Sigmoid colon (tissue), 4 donors: ENCODE measurements at regions not wholly inside any gene's neighbourhood (a gene's known extent, or its start where the extent isn't known, plus 50 kb on each side); places are given as distances from the start of the nearest gene placed in this dataset.

Experiments
- EP300 ChIP-seq, 4 donors: sonication (generic); formaldehyde crosslinking; IDR thresholded peaks; one replicate each; pipeline ENCODE4 v1.6.1; 2017; ENCODE audit warnings: antibody characterized with exemption in 4 of 4
- POLR2A ChIP-seq, 2 donors: fragments of 450-650 bp; IDR thresholded peaks; one replicate each; pipeline ENCODE4 v1.6.1; 2016; ENCODE audit warnings: antibody characterized with exemption in 2 of 2, mild to moderate bottlenecking in 2 of 2, moderate library complexity in 2 of 2
- POLR2AphosphoS5 ChIP-seq, 4 donors: sonication (generic); formaldehyde crosslinking; IDR thresholded peaks; one replicate each; pipeline ENCODE4 v1.6.1; 2017; ENCODE audit warnings: antibody characterized with exemption in 4 of 4
- TF ChIP-seq, protein P1 (sequence below), 4 experiments: fragments of 450-650 bp in 3 of 4; fragments of 200-600 bp in 1 of 4; IDR thresholded peaks; one replicate each; pipeline ENCODE4 v1.5.1; 2016 to 2019; ENCODE audit warnings: antibody characterized with exemption in 4 of 4, mild to moderate bottlenecking in 3 of 4, moderate library complexity in 2 of 4

DNA sequence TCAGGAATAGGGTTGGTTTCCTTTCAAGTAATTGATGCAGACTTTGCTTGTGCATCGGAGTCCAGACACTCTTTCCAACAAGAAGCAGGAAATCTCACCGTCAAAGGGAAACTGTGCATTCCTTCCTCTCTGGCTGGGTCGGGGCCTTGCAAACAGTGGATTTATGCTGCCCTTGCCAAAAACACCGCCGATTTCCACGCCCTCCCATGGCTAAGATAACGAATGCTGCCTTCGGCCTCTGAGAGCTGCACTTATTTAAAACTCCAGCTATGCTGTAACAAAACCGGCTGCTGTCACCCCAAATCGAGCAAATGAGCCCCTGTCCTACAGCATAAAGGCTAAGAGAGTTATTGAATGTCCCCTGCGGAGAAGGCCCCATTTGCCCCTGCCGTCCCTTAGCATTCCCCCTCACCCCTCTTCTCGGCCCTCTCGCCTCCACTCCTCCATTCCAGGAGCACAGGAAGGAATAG lies 275.5 kb upstream of the IRX5 start:
- TF ChIP-seq, protein P1, sequence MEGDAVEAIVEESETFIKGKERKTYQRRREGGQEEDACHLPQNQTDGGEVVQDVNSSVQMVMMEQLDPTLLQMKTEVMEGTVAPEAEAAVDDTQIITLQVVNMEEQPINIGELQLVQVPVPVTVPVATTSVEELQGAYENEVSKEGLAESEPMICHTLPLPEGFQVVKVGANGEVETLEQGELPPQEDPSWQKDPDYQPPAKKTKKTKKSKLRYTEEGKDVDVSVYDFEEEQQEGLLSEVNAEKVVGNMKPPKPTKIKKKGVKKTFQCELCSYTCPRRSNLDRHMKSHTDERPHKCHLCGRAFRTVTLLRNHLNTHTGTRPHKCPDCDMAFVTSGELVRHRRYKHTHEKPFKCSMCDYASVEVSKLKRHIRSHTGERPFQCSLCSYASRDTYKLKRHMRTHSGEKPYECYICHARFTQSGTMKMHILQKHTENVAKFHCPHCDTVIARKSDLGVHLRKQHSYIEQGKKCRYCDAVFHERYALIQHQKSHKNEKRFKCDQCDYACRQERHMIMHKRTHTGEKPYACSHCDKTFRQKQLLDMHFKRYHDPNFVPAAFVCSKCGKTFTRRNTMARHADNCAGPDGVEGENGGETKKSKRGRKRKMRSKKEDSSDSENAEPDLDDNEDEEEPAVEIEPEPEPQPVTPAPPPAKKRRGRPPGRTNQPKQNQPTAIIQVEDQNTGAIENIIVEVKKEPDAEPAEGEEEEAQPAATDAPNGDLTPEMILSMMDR (IDR thresholded peaks at IDR 0.05), result no peak
- no peak for TF ChIP-seq EP300 (IDR thresholded peaks at IDR 0.05)
- no peak for TF ChIP-seq POLR2A (IDR thresholded peaks at IDR 0.05)
- TF ChIP-seq POLR2AphosphoS5 (IDR thresholded peaks at IDR 0.05), result no peak
